GM04503 (cell line): ENCODE measurements at regions not wholly inside any gene's neighbourhood (a gene's known extent, or its start where the extent isn't known, plus 50 kb on each side); places are given as distances from the start of the nearest gene placed in this dataset.
"Not testable (repeated sequence)": the region's sequence is repeated elsewhere in the genome, so short reads cannot be mapped to it uniquely, and the experiment has no call there.

Source experiments
- DNase-seq: peaks from one replicate; pipeline ENCODE4 v3.0.0-alpha.2; 2012; ENCODE audit warnings: low read depth

DNA sequence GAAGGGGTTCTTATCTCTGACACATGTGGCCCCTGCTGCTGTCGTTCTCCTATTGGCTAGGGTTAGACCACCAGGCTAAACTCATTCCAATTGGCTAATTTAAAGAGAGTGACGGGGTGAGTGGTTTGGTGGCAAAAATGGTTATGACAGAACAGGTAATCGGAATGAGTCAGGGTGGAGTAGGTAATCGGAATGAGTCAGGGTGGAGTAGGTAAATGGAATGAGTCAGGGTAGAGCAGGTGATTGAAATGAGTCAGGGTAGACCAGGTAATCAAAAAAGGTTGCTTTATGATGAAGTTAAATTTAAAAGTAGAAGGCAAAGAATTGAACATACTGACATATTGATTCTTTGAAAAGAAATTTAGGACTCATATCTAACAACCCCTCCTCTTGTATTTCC, 626.2 kb upstream of the CNTN5 start:
- not testable (repeated sequence) for DNase-seq

- DNase-seq: no peak
These were observed 622.2 kb upstream of the CNTN5 start for GRCh38 chr11:98398508-98398907.

DNA sequence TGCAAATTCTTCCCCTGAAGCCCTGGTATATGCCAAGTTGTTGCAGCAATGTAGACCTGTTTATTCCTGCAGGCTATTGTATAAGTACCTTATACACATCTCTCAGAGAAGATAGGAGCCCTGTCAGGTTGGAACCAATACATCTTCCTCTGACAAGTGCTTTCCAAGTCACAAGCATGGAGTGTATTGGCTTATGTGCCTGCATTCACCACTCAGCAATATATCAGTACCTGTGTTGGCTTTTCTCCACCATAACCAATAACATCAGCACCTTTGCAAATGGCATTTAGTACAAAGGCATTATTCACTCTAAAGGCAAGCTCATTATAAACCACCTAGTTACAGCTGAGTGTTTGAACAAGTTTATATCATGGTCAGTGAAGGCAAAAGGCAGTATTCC, 611.7 kb upstream of the CNTN5 start:
- DNase-seq: no peak

- DNase-seq: no peak
These were observed 609.0 kb upstream of the CNTN5 start for GRCh38 chr11:98411777-98412176.

DNA sequence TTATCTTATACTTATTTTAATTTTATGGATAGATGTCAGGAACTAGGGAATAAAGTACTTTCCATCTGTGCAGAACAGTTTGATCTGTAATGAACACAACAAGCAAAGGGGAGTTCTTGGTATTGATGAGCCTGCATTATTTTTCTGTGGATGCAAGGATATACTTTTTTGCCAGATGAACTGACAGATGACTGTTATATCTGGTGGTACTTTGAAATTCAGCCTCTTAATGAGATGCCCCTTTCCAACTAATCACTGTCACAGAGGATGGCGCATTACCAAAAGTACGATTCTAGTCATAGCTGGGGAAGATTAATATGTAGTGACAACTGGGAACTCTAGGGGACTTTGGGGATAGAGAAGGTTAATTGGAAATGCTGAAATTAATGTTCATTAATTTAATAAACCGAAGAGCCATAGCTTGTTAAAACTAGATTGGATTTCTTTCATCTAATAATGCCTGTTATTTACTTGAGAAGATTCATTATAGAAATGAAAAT, 603.4 kb upstream of the CNTN5 start:
- DNase-seq: no peak

DNA sequence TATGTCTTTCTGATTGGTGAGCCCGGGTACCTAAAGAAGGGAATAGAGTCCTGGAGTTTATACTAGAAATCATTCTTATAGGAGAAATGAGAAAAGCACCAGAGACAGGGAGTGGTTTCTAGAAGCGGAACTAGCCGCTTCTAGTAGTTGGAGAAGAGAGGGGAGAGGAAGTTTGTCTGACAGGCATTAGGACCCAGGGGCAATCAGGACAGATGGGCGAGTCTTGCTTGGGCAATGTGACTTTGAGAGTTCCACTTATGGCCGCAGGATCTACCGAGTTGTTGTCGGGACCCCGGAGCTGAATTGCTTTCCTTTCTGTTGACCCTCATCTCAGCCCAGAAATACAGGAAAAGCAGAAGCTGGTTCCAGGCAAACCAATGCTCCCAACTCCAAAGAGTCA, 596.8 kb upstream of the CNTN5 start:
- DNase-seq: no peak

DNA sequence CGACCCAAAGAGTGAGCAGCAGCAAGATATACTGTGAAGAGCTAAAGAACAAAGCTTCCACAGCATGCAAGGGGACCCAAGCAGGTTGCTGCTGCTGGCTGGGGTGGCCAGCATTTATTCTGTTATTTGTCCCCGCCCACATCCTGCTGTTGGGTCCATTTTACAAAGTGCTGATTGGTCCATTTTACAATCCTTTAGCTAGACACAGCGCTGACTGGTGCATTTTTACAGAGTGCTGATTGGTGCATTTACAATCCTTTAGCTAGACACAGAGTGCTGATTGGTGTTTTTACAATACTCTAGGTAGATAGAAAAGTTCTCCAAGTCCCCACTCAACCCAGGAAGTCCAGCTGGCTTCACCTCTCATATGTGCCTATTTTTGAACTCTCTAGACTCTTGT, 596.0 kb upstream of the CNTN5 start:
- not testable (repeated sequence) for DNase-seq

DNA sequence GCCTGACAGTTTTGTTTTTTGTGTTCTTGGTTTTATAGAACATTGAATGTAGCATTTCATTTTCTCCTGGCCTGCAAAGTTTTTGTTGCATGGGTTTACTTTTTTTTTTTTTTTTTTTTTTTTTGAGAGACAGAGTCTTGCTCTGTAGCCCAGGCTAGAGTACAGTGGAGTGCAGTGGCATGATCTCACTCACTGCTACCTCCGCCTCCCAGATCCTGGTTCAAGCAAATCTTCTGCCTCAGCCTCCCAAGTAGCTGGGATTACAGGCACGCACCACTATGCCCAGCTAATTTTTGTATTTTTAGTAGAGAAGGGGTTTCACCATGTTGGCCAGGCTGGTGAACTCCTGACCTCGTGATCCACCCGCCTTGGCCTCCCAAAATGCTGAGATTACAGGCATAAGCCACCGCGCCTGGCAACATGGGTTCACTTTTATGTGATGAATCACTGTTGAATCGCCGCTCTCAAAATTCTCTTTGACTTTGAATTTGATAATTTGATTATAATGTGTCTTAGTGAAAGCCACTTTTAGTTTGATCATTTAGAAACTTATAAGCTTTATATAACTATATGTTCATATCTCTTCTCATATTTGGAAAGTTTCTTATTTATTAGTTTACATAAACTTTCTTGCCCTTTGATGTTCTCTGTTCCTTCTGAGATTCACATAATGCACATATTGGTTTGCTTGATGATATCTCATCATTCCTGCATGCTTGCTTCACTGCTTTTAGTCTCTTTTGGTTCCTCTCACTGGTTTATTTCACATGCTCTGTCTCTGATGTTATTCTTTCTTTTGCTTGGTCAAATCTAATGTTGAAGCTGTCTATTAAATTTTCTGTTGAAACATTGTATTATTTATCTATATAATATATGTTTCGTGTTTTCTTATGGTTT, 589.0 kb upstream of the CNTN5 start:
- no peak for DNase-seq

- no peak for DNase-seq
These were observed 586.5 kb upstream of the CNTN5 start for GRCh38 chr11:98434296-98434695.

GRCh38 chr11:98453378-98453777, 567.4 kb upstream of the CNTN5 start:
- DNase-seq: no peak

DNA sequence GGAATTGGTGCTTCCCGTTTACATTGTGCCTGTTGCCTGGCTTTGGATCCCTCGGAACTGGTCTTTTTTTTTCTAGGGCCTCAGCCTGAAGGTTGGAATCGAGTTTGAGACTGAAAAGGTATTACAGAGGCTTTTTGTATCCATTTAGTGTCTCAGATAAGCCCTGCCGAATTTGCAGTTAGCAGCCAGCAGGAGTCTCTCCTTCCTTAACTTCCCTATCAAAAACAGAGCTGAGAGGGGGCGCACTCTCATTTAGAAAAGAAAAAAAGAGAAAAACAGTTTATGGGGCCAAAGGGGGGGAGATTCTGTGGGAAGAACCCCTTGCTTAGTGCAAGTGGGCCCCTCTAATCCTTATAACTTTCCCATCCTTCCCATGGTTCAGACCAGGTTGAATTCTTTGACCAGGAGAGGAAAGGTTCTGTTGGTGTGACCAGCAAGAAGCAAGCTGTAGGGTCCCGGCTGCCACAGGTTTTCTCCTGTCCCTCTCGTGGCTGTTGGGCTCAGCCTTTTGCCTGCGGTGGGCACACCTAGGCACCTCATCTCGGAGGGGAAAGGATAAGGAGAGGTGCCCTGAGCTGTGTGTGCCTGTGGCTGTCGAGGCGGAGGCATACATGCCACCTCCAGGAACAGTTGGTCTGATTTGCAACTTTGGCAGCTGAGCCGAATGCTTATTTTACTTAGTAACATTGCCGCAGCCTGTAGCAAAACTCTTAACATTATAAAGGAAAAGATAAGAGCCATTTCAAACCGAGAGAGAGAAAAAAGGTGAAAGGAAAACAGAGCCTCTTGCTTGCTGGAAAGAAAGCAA, 565.0 kb upstream of the CNTN5 start:
- no peak for DNase-seq

DNA sequence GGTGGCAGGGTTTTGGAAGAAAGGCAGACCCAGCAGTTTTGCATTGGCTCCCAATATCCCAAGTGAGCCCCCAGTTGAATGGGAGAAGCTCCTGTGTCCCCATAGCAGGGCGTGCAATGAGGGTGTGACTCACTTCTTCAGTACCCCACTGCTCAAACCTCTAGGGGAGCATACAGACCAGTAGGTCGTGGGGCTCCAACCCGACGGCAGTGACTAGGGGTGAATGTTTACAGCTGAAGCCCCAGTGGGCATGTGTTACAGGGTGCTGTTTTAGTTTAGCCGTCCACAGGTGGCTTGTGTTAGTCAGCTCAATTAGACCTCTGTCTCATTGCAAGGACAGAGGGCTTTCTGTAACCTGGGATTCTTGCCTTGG, 564.5 kb upstream of the CNTN5 start:
- DNase-seq: no peak

GRCh38 chr11:98495016-98495415, 525.7 kb upstream of the CNTN5 start:
- DNase-seq: no peak

GRCh38 chr11:98495601-98496000, 525.1 kb upstream of the CNTN5 start:
- no peak for DNase-seq

DNA sequence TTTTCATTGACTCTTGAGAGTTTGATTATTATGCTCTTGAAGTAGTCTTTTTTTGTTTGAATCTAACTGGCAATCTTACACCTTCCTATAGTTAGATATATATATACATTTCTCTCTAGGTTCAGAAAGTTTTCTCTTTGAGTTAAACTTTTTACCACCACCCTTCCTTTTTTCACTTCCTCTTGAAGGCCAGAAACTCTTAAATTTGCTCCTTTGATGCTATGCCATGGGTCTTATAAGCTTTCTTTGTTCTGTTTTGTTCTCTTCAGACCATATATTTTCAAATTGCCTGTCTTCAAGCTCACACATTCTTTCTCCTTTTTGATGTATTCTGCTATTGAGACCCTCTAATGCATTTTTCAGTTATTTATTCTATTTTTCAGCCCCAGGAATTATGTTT, 513.5 kb upstream of the CNTN5 start:
- no peak for DNase-seq

- no peak for DNase-seq
These were observed 507.8 kb upstream of the CNTN5 start for GRCh38 chr11:98512938-98513337.

- DNase-seq: no peak
These were observed 489.2 kb upstream of the CNTN5 start for GRCh38 chr11:98531576-98531975.

DNA sequence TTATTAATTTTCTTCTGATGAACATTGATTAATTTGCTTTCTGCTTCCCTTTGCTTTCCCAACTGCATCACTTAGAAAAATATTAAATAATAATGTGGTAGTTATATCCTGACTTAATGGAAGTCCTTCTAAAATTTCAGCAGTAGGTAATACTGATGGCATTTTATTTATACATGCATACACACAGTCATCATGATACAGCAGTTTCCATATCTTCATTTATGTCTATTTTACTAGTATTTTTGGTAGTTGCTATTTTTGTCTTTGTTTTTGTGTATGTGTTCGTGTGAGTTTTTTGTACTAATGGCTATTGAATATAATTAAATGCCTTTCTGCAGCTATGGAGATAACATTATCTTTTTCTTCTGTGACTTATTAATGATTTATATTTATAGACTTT, 484.7 kb upstream of the CNTN5 start:
- DNase-seq: no peak

GRCh38 chr11:98538358-98538757, 482.4 kb upstream of the CNTN5 start:
- not testable (repeated sequence) for DNase-seq

- no peak for DNase-seq
These were observed 475.1 kb upstream of the CNTN5 start for GRCh38 chr11:98545544-98546175.

DNA sequence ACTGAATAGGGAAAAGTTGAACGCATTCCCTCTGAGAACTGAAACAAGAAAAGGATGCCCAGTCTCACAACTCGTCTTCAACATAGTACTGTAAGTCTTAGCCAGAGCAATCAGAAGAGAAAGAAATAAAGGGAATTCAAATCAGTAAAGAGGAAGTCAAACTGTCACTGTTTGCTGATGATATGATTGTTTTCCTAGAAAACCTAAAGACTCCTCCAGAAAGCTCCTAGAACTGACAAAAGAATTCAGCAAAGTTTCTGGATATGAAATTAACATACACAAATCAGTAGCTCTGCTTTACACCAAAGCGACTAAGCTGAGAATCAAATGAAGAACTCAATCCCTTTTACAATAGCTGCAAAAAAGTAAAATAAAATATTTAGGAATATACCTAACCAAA, 471.2 kb upstream of the CNTN5 start:
- no peak for DNase-seq

- no peak for DNase-seq
These were observed 460.8 kb upstream of the CNTN5 start for GRCh38 chr11:98559961-98560360.

DNA sequence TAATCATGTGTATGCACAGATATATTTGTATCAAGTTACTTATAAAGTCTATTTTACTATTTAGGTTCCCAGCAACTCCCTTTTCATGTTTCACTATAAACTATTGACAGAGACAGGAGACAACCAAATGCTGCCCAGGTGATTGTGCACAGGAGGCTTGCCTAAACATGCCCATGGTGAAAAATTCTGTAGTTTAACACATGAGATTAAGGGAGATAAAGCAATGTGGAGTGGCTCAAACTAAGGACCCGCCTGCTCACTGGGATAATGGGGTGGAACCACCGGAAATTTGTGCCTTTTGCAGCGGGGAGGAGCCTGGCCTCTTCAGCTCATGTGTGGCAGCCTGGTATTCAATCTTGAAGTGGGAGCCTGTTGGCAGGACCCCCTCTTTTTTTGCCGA, 459.5 kb upstream of the CNTN5 start:
- DNase-seq: no peak
